GM13977 (cell line): ENCODE measurements at regions not wholly inside any gene's neighbourhood (a gene's known extent, or its start where the extent isn't known, plus 50 kb on each side); places are given as distances from the start of the nearest gene placed in this dataset.

ENCODE experiments used
- DNase-seq: peaks from one replicate; pipeline ENCODE4 v3.0.0; 2012; ENCODE audit warnings: low spot score
- in situ Hi-C: fragments of 300-500 bp; cut with MboI; formaldehyde crosslinking; loops from one replicate; pipeline ENCODE4 v1.12.0; 2022; ENCODE audit warnings: low sequenced_read_pairs, low pct_unique_long_range_greater_than_20kb, mixed read lengths, inconsistent platforms; ENCODE audit not compliant: unreplicated experiment
- TF ChIP-seq, protein P1 (sequence below): IDR thresholded peaks from 2 replicates; pipeline ENCODE4 v1.5.1; 2012; ENCODE audit warnings: mild to moderate bottlenecking, control low read depth; ENCODE audit not compliant: insufficient read depth; ENCODE audit errors: extremely low read depth, missing control alignments

DNA sequence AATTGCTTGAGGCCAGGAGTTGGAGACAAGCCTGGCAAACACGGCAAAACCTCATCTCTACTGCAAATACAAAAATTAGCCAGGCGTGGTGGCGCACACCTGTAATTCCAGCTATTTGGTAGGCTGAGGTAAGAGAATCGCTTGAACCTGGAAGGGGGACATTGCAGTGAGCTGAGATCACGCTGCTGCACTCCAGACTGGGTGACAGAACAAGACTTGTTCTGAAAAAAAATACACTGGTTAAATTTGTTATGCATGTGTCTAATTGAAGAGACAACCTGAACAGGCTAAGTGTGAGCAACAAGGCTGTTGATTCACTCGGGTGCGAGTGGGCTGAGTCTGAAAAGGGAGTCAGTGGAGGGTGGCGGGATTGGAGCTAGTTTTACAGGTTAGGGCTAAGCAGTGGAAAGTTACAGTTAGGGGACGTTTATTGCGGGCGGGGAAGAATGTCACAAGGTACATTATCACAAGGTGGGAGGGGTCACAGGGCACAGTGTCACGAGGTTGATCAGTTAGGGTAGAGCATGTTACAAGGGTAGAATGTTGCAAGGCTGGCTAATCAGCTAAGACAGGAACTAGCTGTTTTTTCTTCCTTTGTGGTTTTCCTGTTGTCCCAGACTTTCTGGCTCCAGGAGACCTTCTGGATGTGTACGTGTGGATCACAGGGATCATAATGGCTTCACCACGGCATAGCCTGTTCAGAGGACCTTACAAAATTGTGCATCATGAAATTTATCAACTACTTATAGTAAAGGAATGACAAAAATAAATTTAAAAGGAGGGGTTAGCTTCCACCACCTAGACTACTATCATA, 115.8 kb downstream of the NAA11 start:
- in situ Hi-C loops, result no loop called here
- no peak for DNase-seq
- TF ChIP-seq, protein P1, sequence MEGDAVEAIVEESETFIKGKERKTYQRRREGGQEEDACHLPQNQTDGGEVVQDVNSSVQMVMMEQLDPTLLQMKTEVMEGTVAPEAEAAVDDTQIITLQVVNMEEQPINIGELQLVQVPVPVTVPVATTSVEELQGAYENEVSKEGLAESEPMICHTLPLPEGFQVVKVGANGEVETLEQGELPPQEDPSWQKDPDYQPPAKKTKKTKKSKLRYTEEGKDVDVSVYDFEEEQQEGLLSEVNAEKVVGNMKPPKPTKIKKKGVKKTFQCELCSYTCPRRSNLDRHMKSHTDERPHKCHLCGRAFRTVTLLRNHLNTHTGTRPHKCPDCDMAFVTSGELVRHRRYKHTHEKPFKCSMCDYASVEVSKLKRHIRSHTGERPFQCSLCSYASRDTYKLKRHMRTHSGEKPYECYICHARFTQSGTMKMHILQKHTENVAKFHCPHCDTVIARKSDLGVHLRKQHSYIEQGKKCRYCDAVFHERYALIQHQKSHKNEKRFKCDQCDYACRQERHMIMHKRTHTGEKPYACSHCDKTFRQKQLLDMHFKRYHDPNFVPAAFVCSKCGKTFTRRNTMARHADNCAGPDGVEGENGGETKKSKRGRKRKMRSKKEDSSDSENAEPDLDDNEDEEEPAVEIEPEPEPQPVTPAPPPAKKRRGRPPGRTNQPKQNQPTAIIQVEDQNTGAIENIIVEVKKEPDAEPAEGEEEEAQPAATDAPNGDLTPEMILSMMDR, result no peak

- TF ChIP-seq, protein P1, result no peak
- DNase-seq, result no peak
- in situ Hi-C loops, result no loop called here
Observed at GRCh38 chr4:79209081-79209480, 116.8 kb downstream of the NAA11 start.

- TF ChIP-seq, protein P1, result no peak
- in situ Hi-C loops, result no loop called here
- no peak for DNase-seq
Observed at GRCh38 chr4:79207281-79207680, 118.6 kb downstream of the NAA11 start.

- DNase-seq, result no peak
- in situ Hi-C loops, result no loop called here
- TF ChIP-seq, protein P1, result no peak
Observed at GRCh38 chr4:79206660-79207059, 119.2 kb downstream of the NAA11 start.

GRCh38 chr4:79205121-79205520, 120.7 kb downstream of the NAA11 start:
- in situ Hi-C loops, result no loop called here
- no peak for DNase-seq
- TF ChIP-seq, protein P1, result no peak

DNA sequence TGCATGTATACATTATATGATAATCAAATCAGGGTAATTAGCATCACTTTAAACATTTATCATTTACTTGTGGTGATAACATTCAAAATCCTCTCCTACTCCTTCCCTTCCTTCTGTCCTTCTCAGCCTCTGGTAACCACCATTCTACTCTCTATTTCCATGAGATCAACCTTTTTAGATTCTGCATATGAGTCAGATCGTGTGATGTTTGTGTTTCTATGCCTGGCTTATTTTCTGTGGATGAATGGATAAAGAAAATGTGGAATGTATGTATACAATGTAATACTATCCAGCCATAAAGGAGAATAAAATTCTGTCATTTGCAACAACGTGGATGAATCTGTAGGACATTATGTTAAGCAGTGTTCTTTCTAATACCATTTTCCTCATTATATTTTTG, 123.9 kb downstream of the NAA11 start:
- in situ Hi-C loops, result no loop called here
- no peak for DNase-seq

More for the DNA sequence above, 123.9 kb downstream of the NAA11 start:
- TF ChIP-seq, protein P1, result no peak
